GM06990 (cell line): ENCODE measurements at regions not wholly inside any gene's neighbourhood (a gene's known extent, or its start where the extent isn't known, plus 50 kb on each side); places are given as distances from the start of the nearest gene placed in this dataset.

Experiments used
- DNase-seq: peaks from one replicate; pipeline ENCODE4 v3.0.0-alpha.2; 2011; ENCODE audit not compliant: insufficient read length; ENCODE audit errors: extremely low read depth
- H3K27me3 ChIP-seq: replicated peaks from 2 replicates; pipeline ENCODE4 v1.6.0; 2011; ENCODE audit warnings: low read length; ENCODE audit not compliant: control insufficient read depth, insufficient read depth
- H3K36me3 ChIP-seq: 2 replicates; pipeline ENCODE4 v1.5.1; 2011; ENCODE audit warnings: low read length; ENCODE audit not compliant: control insufficient read depth, insufficient read depth
- H3K4me3 ChIP-seq: replicated peaks from 2 replicates; pipeline ENCODE4 v1.5.1; 2011; ENCODE audit warnings: low read depth, mild to moderate bottlenecking, control low read depth, low read length
- TF ChIP-seq, protein P1 (sequence below): IDR thresholded peaks from 2 replicates; pipeline ENCODE4 v1.5.1; 2011; ENCODE audit warnings: low read length, control low read depth, mild to moderate bottlenecking, inconsistent platforms; ENCODE audit not compliant: insufficient read depth, poor library complexity, severe bottlenecking

DNA sequence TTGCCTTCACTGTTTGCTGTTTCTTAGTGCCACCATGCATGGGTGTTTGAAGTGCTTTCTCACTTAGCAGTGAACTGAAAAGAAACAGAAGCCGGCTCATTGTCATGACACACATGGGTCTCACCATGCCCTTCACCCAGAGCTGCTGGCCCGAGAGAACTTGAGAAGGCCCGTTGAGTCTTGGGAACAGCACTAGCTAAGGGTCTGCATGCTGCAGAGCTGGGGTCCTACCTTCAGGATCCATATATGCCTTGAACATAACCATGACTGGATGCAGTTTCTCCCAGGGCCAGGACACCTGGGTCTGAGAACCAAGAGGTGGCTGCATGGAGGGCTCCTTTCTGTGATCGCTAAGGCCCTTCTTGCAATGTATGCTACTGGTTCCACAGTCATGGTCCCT lies 245.5 kb upstream of the HS6ST1 start:
- Histone ChIP-seq H3K36me3 (no peaks in the 10 kb centered on the region), H3K27me3 (no peaks in the 10 kb centered on the region; the same call in 1 of the 2 replicates), H3K4me3 (no peak overlapping the region)
- TF ChIP-seq, protein P1, sequence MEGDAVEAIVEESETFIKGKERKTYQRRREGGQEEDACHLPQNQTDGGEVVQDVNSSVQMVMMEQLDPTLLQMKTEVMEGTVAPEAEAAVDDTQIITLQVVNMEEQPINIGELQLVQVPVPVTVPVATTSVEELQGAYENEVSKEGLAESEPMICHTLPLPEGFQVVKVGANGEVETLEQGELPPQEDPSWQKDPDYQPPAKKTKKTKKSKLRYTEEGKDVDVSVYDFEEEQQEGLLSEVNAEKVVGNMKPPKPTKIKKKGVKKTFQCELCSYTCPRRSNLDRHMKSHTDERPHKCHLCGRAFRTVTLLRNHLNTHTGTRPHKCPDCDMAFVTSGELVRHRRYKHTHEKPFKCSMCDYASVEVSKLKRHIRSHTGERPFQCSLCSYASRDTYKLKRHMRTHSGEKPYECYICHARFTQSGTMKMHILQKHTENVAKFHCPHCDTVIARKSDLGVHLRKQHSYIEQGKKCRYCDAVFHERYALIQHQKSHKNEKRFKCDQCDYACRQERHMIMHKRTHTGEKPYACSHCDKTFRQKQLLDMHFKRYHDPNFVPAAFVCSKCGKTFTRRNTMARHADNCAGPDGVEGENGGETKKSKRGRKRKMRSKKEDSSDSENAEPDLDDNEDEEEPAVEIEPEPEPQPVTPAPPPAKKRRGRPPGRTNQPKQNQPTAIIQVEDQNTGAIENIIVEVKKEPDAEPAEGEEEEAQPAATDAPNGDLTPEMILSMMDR, result no peak
- no peak for DNase-seq

DNA sequence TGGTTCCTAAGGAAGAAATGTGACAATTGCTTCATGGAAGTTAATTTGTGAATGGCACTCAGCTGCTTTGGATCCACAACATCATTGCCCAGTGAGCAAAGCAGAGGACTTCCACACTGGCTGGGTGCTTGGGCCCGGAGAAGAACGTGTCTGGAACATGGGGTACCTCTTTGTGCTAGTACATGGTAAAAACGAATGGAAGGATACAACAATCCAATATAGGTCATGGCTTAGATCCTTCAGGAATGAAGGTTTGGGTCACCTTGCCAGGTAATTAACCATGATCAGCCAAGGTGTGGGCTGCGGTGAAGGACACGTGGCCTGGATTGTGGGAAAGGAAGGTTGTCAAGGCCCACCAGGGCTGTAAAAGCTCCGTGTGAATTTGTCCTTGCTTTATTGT lies 245.9 kb upstream of the HS6ST1 start:
- no peak overlapping the region for H3K4me3 ChIP-seq
- TF ChIP-seq, protein P1, result no peak
- H3K27me3 ChIP-seq, result no peaks in the 10 kb centered on the region; the same call in 1 of the 2 replicates
- no peak for DNase-seq
- no peaks in the 10 kb centered on the region for H3K36me3 ChIP-seq

DNA sequence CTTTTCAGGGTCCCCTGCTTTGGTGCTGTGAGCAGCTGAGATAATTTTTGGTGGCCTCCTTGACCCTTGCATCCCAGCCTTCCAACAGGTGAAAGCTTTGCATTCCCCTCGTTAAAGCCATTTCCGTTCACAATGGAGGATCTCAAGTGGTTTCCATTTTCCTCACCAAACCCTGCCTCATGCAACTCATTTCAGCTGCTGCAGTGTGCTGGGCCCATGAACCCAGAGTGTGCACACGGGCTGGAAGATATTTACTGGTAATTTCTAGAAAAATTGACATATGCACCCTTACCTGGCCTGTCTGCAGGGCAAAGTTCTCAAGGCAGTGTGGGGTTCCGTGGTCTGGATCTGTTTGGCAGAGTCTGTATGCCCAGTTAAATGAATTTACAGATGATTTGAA lies 246.8 kb upstream of the HS6ST1 start:
- Histone ChIP-seq H3K4me3 (no peak overlapping the region), H3K27me3 (no peaks in the 10 kb centered on the region; the same call in 1 of the 2 replicates), H3K36me3 (no peaks in the 10 kb centered on the region)
- TF ChIP-seq, protein P1, result no peak
- no peak for DNase-seq

DNA sequence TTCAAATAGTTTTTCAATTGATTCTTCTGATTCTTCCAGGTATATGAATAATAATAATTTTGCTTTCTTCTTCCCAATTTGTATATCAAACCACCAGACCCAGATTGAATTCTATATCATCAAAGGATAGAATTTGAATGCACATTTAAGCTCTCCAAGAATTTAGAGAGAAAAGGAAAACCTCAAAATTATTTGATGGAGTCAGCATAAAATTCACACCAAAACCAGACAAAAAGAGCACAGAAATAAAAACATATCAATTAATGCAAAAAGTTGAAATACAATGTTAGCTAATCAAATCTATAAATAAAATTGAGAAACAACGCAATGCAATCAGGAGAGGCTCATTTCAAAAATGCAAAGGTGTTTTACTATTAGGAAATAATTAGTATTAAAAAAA lies 248.0 kb upstream of the HS6ST1 start:
- TF ChIP-seq, protein P1, result no peak
- no peaks in the 10 kb centered on the region for H3K36me3 ChIP-seq
- H3K27me3 ChIP-seq, result no peaks in the 10 kb centered on the region; the same call in 1 of the 2 replicates
- DNase-seq, result no peak
- no peak overlapping the region for H3K4me3 ChIP-seq

DNA sequence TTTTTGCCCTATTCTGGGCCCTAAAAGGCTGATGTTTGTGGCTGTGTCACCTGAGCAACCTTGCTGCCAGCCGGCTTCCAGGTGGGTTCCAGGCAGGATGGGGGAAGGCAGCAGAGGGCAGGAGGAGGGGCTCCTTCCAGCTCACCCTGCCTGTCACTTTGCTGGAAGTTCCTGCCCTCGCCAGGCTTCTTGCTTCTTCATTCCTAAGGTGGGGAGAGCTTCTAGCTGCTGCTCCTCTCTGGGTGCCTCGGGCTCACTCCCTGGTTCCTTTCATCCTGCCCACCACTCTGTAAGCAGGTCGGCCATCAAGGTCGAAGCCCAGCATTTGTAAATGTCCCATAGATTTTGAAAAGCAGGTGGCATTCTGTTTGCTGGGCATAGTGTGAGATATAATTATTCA lies 249.4 kb upstream of the HS6ST1 start:
- no peak overlapping the region for H3K4me3 ChIP-seq
- DNase-seq, result no peak
- TF ChIP-seq, protein P1, result no peak

DNA sequence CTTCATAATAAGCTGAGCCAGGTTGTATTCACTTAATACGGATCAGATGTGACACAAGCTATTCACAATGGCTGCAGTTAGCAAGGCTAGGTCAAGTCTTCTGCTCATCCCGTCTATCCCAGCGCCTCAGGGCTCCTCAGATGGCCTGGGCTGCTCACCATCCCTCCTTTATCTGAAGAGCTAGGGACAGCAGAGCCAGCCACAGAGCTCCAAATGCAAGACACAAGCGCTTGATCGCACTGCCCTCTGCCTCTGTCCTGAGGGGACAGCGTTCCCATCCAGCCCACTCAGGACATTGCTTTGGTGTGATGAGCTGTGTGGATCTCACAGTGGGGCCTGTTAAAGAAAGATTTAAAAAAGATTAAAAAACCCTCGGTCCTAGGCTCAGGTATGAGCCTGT lies 254.4 kb upstream of the HS6ST1 start:
- Histone ChIP-seq H3K36me3 (no peaks in the 10 kb centered on the region), H3K4me3 (no peak overlapping the region), H3K27me3 (no peaks in the 10 kb centered on the region)
- DNase-seq, result no peak
- TF ChIP-seq, protein P1, result no peak

More for the DNA sequence above, 249.4 kb upstream of the HS6ST1 start:
- no peaks in the 10 kb centered on the region; the same call in 1 of the 2 replicates for H3K27me3 ChIP-seq
- H3K36me3 ChIP-seq, result no peaks in the 10 kb centered on the region
